RWPE1 (cell line): ENCODE measurements at regions not wholly inside any gene's neighbourhood (a gene's known extent, or its start where the extent isn't known, plus 50 kb on each side); places are given as distances from the start of the nearest gene placed in this dataset.

Experiments
- CTCF ChIA-PET: fragments of 350-600 bp; sonication (Branson Sonifier 250); formaldehyde crosslinking; extraction: SDS; loops from one replicate; lab custom pipeline; 2021; lab: Yijun Ruan, JAX
- POLR2A ChIA-PET: fragments of 400-600 bp; formaldehyde crosslinking; extraction: SDS; loops from one replicate; lab custom pipeline; 2020; ENCODE audit warnings: antibody characterized with exemption; ENCODE audit not compliant: low non-redundant PET; lab: Yijun Ruan, JAX
- DNase-seq: peaks from one replicate; pipeline ENCODE4 v3.0.0; 2012; ENCODE audit warnings: low spot score
- H3K27ac ChIP-seq: fragments of 450-650 bp; 2 replicates; pipeline ENCODE4 v1.5.1; 2017
- TF ChIP-seq, protein P1 (sequence below): fragments of 450-650 bp; conservative IDR thresholded peaks from 2 replicates; pipeline ENCODE4 v1.5.1; 2017; ENCODE audit warnings: low read depth, mild to moderate bottlenecking

DNA sequence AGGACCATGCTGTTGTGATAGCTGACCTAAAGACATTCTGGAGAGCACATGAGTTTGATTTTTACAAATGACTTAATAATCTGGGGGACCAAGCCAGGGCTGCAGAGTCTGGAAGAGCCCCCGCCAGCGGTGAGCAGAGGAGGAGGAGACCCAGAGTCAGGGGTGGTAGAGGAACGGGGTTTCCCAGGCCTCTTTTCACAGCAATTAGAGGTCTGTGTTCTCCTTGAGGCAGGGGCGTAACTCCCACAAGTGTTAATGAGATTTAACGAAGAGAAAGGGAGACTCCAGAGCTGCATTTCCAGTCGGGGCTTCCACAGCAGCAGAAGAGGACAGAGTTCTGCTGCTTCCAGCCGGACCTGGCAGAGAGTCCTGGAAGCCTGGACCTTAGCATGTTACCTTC is 137.9 kb upstream of the SLC24A2 start:
- TF ChIP-seq, protein P1, sequence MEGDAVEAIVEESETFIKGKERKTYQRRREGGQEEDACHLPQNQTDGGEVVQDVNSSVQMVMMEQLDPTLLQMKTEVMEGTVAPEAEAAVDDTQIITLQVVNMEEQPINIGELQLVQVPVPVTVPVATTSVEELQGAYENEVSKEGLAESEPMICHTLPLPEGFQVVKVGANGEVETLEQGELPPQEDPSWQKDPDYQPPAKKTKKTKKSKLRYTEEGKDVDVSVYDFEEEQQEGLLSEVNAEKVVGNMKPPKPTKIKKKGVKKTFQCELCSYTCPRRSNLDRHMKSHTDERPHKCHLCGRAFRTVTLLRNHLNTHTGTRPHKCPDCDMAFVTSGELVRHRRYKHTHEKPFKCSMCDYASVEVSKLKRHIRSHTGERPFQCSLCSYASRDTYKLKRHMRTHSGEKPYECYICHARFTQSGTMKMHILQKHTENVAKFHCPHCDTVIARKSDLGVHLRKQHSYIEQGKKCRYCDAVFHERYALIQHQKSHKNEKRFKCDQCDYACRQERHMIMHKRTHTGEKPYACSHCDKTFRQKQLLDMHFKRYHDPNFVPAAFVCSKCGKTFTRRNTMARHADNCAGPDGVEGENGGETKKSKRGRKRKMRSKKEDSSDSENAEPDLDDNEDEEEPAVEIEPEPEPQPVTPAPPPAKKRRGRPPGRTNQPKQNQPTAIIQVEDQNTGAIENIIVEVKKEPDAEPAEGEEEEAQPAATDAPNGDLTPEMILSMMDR: no peak
- POLR2A ChIA-PET: no interaction called here

DNA sequence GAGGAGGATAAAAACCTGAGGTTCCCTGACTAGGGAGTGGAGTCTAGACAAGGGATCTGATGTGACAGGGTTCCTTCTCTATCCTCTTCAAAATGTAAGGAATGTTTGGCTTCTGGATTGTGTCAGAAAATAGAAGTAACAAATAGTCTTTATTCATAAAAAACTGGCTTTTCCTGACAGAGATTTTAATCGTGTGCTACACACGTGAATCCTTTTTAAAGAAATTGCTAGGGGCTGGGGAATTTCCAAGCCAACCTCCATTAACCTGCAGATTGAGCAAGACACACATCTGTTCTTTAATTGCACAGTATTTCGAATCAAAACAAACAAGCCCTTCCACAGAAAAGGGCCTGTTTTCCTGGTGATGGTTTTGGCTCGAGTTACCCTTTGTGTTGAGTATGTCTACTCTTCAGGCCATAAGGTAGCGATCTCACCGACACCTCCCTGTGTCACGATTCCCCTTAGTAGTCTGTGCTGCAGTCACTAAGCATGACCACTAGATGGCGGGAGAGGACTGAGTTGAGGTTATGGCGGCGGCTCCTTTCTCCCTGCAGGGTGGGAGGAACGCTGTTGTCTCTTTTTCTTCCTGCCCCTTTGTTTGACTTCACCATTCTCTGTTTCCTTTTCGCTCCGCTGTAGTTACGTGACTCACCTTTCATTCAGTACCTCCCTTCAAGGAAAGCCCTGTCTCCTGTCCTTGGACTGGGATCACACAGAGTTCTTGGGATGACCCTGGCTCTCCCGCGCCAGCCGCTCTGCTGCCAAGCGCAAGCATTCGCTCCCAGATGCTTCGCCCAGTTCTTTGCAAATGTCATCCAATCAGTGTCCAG is 137.1 kb upstream of the SLC24A2 start:
- H3K27ac ChIP-seq: no peak overlapping the region
- CTCF ChIA-PET: interaction anchor here (0.7 kb wide), 1 partner anchor 357 kb away, joined by 5 read pairs; no protein-coding TSS in a partner anchor
- POLR2A ChIA-PET: no interaction called here
- TF ChIP-seq, protein P1: peak; percentile 100
- DNase-seq: peak; percentile 84

More for the DNA sequence above, 137.9 kb upstream of the SLC24A2 start:
- DNase-seq: no peak
- no peak overlapping the region for H3K27ac ChIP-seq
- CTCF ChIA-PET: interaction anchor here (0.6 to 1.0 kb wide), 3 partner anchors 272 to 1015 kb away, joined by 3 to 6 read pairs (median 4); no protein-coding TSS in a partner anchor

DNA sequence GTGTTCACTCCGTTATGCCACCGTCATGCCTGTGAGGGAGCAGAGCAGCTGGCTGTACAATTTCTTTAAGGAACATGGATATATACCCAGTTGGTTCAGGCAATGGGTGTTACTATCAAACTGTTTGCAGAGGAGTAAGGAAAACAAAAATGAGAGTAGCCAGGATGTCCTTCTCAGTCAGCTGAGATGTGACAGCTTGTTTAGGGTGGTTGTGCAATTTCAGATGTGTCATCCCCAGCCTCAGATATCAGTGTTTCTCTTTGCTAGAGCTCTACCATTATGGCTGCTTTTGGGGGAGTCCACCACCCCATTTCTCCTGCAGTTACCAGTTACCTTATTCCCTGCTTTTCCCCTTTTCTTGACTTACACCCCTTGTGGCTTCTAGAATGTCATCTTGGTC is 135.2 kb upstream of the SLC24A2 start:
- ChIA-PET CTCF (no interaction called here), POLR2A (no interaction called here)
- no peak overlapping the region for H3K27ac ChIP-seq
- TF ChIP-seq, protein P1: no peak
- DNase-seq: no peak

DNA sequence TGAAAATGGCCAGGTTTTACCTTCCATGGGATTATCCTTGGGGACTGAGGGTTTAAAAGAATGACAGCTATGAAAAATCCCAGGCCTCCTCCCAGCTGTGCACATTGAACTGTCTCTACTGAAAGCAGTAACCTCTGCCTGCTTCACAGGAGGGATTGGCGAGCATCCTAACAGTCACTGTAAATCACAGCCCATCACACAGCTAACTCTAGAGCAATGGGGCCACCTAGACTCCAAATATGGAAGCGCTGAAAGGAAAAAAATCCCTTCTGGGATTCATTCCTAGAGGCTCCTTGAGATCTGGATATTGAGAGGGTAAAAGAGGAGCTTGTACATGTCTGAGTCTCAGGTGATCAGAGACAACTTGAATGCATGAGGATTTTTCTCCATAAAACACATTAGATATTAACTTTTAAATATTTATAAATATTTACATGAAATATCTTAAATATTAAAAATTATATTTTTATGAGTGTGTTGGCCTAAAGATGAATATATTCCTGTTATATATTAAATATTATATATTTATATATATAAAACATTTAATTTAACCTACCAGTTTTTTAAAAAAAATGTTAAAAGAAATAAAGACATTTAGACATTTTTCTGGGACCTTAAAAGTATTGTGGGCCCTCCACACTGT is 133.8 kb upstream of the SLC24A2 start:
- H3K27ac ChIP-seq: no peak overlapping the region
- ChIA-PET CTCF (interaction anchor here (0.6 to 1.3 kb wide), 8 partner anchors 24 to 1191 kb away, joined by 3 to 4 read pairs (median 4); no protein-coding TSS in a partner anchor), POLR2A (no interaction called here)
- TF ChIP-seq, protein P1: peak; percentile 48
- DNase-seq: peak; percentile 70

DNA sequence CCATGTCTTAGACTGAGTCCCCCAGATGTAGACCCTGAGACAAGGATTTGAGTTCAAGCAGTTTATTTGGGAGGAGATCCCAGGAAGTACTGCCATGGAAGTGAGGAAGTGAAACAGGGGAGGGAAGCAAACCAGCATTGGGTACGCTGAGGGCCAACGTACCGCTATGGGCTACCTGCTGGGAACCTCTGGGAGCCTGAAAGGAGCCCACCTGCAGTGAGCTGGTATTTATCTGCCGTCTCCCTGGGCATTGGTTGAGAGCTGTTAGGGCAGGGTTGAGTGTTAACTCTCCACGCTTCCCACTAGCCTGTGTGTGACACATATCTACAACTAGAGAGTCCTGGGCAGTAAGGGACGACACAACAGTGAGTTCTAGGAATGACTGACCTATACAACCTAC is 131.6 kb upstream of the SLC24A2 start:
- no peak for DNase-seq
- POLR2A ChIA-PET: no interaction called here
- TF ChIP-seq, protein P1: no peak
- CTCF ChIA-PET: no interaction called here
- H3K27ac ChIP-seq: no peak overlapping the region

DNA sequence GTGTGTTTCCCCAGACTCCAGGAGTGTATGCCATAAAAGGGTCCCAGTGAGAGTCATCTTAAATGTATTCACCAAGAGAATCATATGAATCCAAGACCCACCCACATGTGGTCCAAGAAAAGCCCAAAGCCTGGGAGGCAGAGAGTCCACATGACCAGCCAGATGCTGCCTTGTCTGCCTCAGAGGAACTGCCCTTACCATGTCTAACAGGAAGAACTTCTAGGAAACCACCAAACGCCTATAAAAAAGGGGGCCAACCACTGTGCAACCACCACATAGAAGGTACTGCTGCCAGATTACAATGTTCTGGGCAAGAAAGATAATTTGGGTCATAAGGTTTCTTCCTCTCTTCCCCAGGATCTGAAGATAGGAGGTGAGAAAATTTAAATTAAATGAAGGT is 129.8 kb upstream of the SLC24A2 start:
- ChIA-PET POLR2A (no interaction called here), CTCF (interaction anchor here (0.6 to 0.8 kb wide), 2 partner anchors 165 to 451 kb away, joined by 3 to 4 read pairs; no protein-coding TSS in a partner anchor)
- DNase-seq: no peak
- H3K27ac ChIP-seq: no peak overlapping the region
- TF ChIP-seq, protein P1: no peak
